ENCODE measurements at regions not wholly inside any gene's neighbourhood (a gene's known extent, or its start where the extent isn't known, plus 50 kb on each side); places are given as distances from the start of the nearest gene placed in this dataset.

DNA sequence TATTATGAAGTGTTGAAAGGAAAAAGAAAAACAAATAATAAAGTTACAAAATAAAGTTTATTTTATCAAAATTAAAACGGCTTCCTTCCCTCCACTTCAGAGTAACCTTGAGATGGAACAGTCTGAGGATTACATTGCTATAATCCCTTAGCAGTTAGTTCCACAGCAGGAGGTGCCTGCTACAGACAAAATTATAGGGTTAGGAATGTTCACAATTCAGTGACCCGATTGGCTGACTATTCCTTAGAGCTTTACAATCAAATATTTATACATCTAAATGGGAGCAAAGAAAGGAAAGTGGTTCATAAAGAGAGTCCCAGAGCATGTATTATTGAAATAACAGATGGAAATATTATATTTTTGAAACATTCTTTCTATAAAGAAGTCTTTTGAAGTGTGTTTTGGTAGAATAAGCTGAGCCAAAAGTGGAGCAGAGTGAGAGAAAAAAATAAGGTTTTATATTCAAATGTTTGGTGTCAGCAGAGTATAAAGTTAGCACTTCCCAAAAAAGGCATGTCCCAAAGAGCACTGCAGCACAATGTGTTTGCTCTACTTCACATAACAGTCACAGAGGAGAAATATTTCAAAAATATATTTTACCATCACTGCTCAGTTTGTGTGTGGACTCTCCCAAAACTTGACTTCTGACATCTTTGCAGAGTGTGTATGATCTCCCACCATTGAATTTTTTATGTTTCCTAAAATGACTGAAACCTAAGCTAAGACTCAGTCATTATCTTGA, 71.4 kb upstream of the GORAB start:
- H3K23ac ChIP-seq (ENCODE audit: insufficient read length): no peak overlapping the region
- no peak overlapping the region for H2AFZ ChIP-seq (ENCODE audit: low read length)
- H3K79me2 ChIP-seq (ENCODE audit: control insufficient read depth in 1 of 2, insufficient read depth in 2 of 2, low read length in 2 of 2): no peaks in the 10 kb centered on the region
- H3K4me2 ChIP-seq (ENCODE audit: insufficient read depth in 1 of 2, low read depth in 2 of 2, low read length in 2 of 2): no peak overlapping the region
- ChIA-PET CTCF (ENCODE audit: partially characterized antibody) (interaction anchor here (0.6 to 1.1 kb wide), 2 partner anchors 13 to 15 kb away, joined by 4 read pairs; no protein-coding TSS in a partner anchor), POLR2A (ENCODE audit: partially characterized antibody) (no interaction called here)
- H2BK12ac ChIP-seq (ENCODE audit: low read depth, low read length): no peak overlapping the region
- no peak overlapping the region for H3K4ac ChIP-seq (replicated peaks; ENCODE audit: insufficient read length, low read depth, low read length)
- H3K27me3 ChIP-seq (replicated peaks in 1 of 4; ENCODE audit: control insufficient read depth in 3 of 4, extremely low read depth in 1 of 4, insufficient read depth in 3 of 4, low read length in 3 of 4): no peaks in the 10 kb centered on the region
- DNase-seq (ENCODE audit: low read depth in 1 of 2, low spot score in 2 of 2) (no peak), FAIRE-seq (no peak)
- H3K27ac ChIP-seq (ENCODE audit: low read depth, low read length): no peak overlapping the region
- no peak overlapping the region for H3K14ac ChIP-seq (ENCODE audit: insufficient read length)
- no peaks in the 10 kb centered on the region for H3K4me1 ChIP-seq (replicated peaks in 1 of 4; ENCODE audit: control insufficient read depth in 3 of 4, insufficient read depth in 4 of 4, low read length in 3 of 4)
- H4K5ac ChIP-seq (ENCODE audit: insufficient read length, low read depth, low read length): no peak overlapping the region
- H4K91ac ChIP-seq (replicated peaks; ENCODE audit: insufficient read length, low read length): no peak overlapping the region
- 71% methylated on average over 2 of the region's 2 CpGs; no CpG with 5 or more reads in 1 of the 2 experiments for WGBS, 2 experiments (ENCODE audit: extremely low coverage in 1 of 2, insufficient coverage in 1 of 2, insufficient read length in 1 of 2, insufficient replicate concordance in 2 of 2, low coverage in 1 of 2, low lambda C conversion rate in 2 of 2, missing lambda C conversion rate in 1 of 2)
- no peaks in the 10 kb centered on the region; a peak in 1 of 8 replicates for H3K36me3 ChIP-seq (ENCODE audit: control insufficient read depth in 2 of 4, insufficient read depth in 4 of 4, low read length in 3 of 4)
- H3K79me1 ChIP-seq (ENCODE audit: low read depth, low read length): no peaks in the 10 kb centered on the region
- H2BK120ac ChIP-seq (replicated peaks; ENCODE audit: low read depth, low read length): no peak overlapping the region
- H3K4me3 ChIP-seq (ENCODE audit: extremely low read depth in 1 of 4, insufficient read depth in 2 of 4, low read depth in 3 of 4, low read length in 4 of 4): no peak overlapping the region
- no peak overlapping the region for H2BK20ac ChIP-seq (ENCODE audit: low read length)
- no peak overlapping the region for H2BK5ac ChIP-seq (ENCODE audit: low read depth, low read length)
- no peaks in the 10 kb centered on the region for H4K20me1 ChIP-seq (replicated peaks in 1 of 2; ENCODE audit: control insufficient read depth in 1 of 2, insufficient read depth in 2 of 2, low read length in 2 of 2)
- H4K8ac ChIP-seq (ENCODE audit: extremely low read depth, insufficient read depth, low read length): no peak overlapping the region
- peaks cover 6 to 8% of the 10 kb centered on the region in 2 experiments; a peak in 3 of 4 replicates for H3K9me3 ChIP-seq (ENCODE audit: insufficient read depth in 2 of 2, low read depth in 1 of 2, low read length in 1 of 2)
- H3K18ac ChIP-seq (ENCODE audit: extremely low read depth, low read length): no peak overlapping the region
- no peaks in the 10 kb centered on the region for H3K23me2 ChIP-seq (ENCODE audit: low read depth, low read length)
- no peak overlapping the region for H2BK15ac ChIP-seq (ENCODE audit: low read length)
- H2AK5ac ChIP-seq (ENCODE audit: low read depth, low read length): no peak overlapping the region
- no peak overlapping the region for H3K56ac ChIP-seq (replicated peaks; ENCODE audit: insufficient read length, low read depth, low read length)
- no peak overlapping the region for H3K9ac ChIP-seq (replicated peaks in 1 of 4; ENCODE audit: extremely low read depth in 1 of 4, low read depth in 3 of 4, low read length in 3 of 4)
- TF ChIP-seq TCF12 (IDR thresholded peaks at IDR 0.05; ENCODE audit: low read depth, low read length): no peak
- TF ChIP-seq RXRA (IDR thresholded peaks at IDR 0.05; ENCODE audit: insufficient read depth, low read depth, low read length): no peak
- TF ChIP-seq SP4 (IDR thresholded peaks at IDR 0.05; ENCODE audit: low read length): no peak
- no peak for TF ChIP-seq SRF (IDR thresholded peaks at IDR 0.05; ENCODE audit: low read depth, low read length)

Data from H1 (cell line).